ENCODE measurements at regions not wholly inside any gene's neighbourhood (a gene's known extent, or its start where the extent isn't known, plus 50 kb on each side); places are given as distances from the start of the nearest gene placed in this dataset.

DNA sequence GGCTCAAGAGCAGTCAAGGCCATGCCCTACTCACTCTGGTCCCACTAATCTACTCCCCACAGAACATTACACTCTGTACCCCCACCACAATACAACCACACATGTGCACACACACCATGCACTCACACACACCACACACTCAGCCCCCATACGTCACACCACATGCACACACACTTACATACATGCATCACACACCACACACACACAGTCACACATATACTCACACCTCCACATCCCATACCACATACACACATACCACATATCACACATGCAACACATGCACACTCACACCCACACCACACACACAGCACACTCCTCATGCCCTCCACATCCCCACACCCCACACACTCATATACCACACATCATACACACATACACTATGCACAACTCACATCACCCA is 67.6 kb downstream of the RASL11A start:
- no peak overlapping the region for H3K27ac ChIP-seq (ENCODE audit: low read depth, low read length)
- ChIA-PET POLR2A (no interaction called here), CTCF (interaction anchor here (1.0 to 2.8 kb wide), 8 partner anchors 10 to 392 kb away, joined by 3 to 38 read pairs (median 4); no protein-coding TSS in a partner anchor)
- no peak overlapping the region for H3K4me3 ChIP-seq (ENCODE audit: low read depth, low read length)
- no peaks in the 10 kb centered on the region for H3K9me3 ChIP-seq (ENCODE audit: control insufficient read depth, insufficient read depth, low read length)
- TF ChIP-seq, protein P1, sequence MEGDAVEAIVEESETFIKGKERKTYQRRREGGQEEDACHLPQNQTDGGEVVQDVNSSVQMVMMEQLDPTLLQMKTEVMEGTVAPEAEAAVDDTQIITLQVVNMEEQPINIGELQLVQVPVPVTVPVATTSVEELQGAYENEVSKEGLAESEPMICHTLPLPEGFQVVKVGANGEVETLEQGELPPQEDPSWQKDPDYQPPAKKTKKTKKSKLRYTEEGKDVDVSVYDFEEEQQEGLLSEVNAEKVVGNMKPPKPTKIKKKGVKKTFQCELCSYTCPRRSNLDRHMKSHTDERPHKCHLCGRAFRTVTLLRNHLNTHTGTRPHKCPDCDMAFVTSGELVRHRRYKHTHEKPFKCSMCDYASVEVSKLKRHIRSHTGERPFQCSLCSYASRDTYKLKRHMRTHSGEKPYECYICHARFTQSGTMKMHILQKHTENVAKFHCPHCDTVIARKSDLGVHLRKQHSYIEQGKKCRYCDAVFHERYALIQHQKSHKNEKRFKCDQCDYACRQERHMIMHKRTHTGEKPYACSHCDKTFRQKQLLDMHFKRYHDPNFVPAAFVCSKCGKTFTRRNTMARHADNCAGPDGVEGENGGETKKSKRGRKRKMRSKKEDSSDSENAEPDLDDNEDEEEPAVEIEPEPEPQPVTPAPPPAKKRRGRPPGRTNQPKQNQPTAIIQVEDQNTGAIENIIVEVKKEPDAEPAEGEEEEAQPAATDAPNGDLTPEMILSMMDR (IDR thresholded peaks at IDR 0.05; ENCODE audit: low read depth, low read length): no peak
- no peak for DNase-seq (ENCODE audit: low read depth, low spot score)
- peaks cover 2% of the 10 kb centered on the region for H3K27me3 ChIP-seq (ENCODE audit: control insufficient read depth, insufficient read depth, low read length)

DNA sequence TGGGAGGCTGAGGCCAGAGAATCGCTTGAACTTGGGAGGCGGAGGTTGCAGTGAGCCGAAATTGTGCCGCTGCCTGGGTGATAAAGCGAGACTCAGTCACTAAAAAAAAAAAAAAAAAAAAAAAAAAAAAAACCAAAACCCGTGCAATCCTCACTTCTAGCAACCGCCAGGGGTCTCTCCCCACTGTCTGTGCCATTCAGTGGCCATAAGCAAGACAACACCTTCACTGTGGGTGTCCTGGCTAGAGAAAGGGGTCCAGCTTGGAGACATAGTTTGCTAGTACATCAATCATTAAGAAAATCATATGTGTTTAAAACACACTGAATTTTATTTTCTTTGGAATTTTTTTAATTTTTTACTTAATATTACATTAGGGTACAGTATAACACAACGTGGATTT is 68.2 kb downstream of the RASL11A start:
- Histone ChIP-seq H3K9me3 (ENCODE audit: control insufficient read depth, insufficient read depth, low read length) (no peaks in the 10 kb centered on the region), H3K27me3 (ENCODE audit: control insufficient read depth, insufficient read depth, low read length) (peaks cover 2% of the 10 kb centered on the region), H3K4me3 (ENCODE audit: low read depth, low read length) (no peak overlapping the region), H3K27ac (ENCODE audit: low read depth, low read length) (no peak overlapping the region)
- TF ChIP-seq, protein P1 (IDR thresholded peaks at IDR 0.05; ENCODE audit: low read depth, low read length): peak; percentile 61
- no peak for DNase-seq (ENCODE audit: low read depth, low spot score)
- CTCF ChIA-PET: interaction anchor here (0.6 to 2.8 kb wide), 28 partner anchors 10 to 659 kb away, joined by 3 to 38 read pairs (median 4); no protein-coding TSS in a partner anchor
- POLR2A ChIA-PET: interaction anchor here (0.6 kb wide), 1 partner anchor 67 kb away, joined by 3 read pairs; no protein-coding TSS in a partner anchor

DNA sequence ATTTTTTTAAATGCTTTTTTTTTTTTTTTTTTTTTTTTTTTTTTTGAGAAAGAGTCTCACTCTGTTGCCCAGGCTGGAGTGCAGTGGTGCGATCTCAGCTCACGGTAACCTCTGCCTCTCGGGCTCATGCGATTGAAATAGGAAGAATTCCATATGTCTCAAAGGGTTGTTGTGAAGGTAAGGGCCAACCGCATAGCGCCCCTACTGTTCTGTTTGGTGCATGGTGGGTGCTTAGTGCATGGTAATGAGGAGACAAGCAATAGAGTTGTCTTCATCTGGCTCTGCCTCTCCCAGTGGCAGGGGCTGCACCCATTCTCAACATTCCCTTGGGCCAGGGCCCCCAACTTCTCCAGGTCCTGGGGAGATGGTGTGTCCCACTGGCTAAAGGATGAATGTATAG is 68.7 kb downstream of the RASL11A start:
- Histone ChIP-seq H3K9me3 (ENCODE audit: control insufficient read depth, insufficient read depth, low read length) (no peaks in the 10 kb centered on the region), H3K4me3 (ENCODE audit: low read depth, low read length) (no peak overlapping the region), H3K27me3 (ENCODE audit: control insufficient read depth, insufficient read depth, low read length) (peaks cover 2% of the 10 kb centered on the region), H3K27ac (ENCODE audit: low read depth, low read length) (no peak overlapping the region)
- ChIA-PET CTCF (interaction anchor here (0.6 to 2.8 kb wide), 31 partner anchors 9 to 659 kb away, joined by 3 to 38 read pairs (median 3); no protein-coding TSS in a partner anchor), POLR2A (interaction anchor here (0.6 kb wide), 1 partner anchor 68 kb away, joined by 3 read pairs; no protein-coding TSS in a partner anchor)
- TF ChIP-seq, protein P1 (IDR thresholded peaks at IDR 0.05; ENCODE audit: low read depth, low read length): peak; percentile 67
- no peak for DNase-seq (ENCODE audit: low read depth, low spot score)

DNA sequence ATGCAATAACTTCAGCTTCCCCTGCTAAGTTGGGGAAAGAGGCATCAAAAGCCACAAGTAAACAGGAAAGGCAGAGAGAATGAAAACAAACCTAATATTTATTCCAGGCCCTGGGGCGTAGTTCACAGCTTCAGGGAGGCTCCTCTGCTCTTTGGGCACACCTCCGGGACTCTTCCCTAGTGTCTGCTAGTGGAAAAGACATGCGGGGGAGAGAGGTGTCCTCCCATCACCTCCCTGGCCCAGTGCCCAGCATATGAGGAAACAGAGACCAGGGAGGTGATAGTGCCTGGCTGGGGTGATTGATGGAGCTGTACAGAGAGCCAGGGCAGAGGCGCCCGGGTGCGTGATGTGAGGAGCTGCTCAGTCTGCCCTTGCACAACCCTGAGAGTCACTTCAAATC is 71.0 kb downstream of the RASL11A start:
- TF ChIP-seq, protein P1 (IDR thresholded peaks at IDR 0.05; ENCODE audit: low read depth, low read length): no peak
- Histone ChIP-seq H3K27me3 (ENCODE audit: control insufficient read depth, insufficient read depth, low read length) (peaks cover 5% of the 10 kb centered on the region), H3K4me3 (ENCODE audit: low read depth, low read length) (no peak overlapping the region), H3K27ac (ENCODE audit: low read depth, low read length) (no peak overlapping the region), H3K9me3 (ENCODE audit: control insufficient read depth, insufficient read depth, low read length) (no peaks in the 10 kb centered on the region)
- ChIA-PET CTCF (interaction anchor here (1.1 to 3.8 kb wide), 6 partner anchors 9 to 356 kb away, joined by 3 to 23 read pairs (median 8); no protein-coding TSS in a partner anchor), POLR2A (interaction anchor here (0.7 to 0.9 kb wide), 2 partner anchors 11 to 71 kb away, joined by 3 to 4 read pairs; partner anchors contain the start of gene RASL11A)
- DNase-seq (ENCODE audit: low read depth, low spot score): no peak

DNA sequence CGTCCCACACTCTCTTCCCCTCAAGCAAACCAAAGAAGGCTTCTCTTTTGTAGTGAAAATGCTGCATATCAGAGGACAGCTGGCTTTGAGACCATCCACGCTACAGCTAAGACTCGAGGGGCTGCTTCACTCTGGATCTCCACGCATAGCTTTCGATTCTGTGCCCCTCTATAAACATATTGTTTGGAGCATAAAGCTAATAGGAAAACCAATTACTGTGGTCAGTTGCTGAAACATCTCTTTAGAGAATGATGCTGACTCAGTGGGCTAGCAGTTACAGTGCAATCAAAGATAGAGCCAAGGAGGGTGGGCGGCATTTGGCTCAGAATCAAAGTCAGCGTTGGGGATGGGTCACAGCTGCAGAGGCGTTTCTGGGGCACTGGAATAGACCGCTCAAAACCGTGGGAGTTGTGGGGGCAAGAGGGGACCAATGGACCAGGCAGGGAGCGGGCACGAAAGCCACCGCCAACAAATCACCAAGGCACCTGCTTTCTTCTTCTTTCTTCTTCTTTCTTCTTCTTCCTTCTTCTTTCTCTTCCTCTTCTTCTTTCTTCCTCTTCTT is 76.7 kb downstream of the RASL11A start:
- no peak overlapping the region for H3K27ac ChIP-seq (ENCODE audit: low read depth, low read length)
- CTCF ChIA-PET: interaction anchor here (0.7 to 11.2 kb wide), 4 partner anchors 8 to 361 kb away, joined by 3 to 108 read pairs (median 40); no protein-coding TSS in a partner anchor
- no peak overlapping the region for H3K4me3 ChIP-seq (ENCODE audit: low read depth, low read length)
- no peak for DNase-seq (ENCODE audit: low read depth, low spot score)
- H3K9me3 ChIP-seq (ENCODE audit: control insufficient read depth, insufficient read depth, low read length): no peaks in the 10 kb centered on the region
- POLR2A ChIA-PET: no interaction called here
- TF ChIP-seq, protein P1 (IDR thresholded peaks at IDR 0.05; ENCODE audit: low read depth, low read length): no peak
- H3K27me3 ChIP-seq (ENCODE audit: control insufficient read depth, insufficient read depth, low read length): peaks cover 5% of the 10 kb centered on the region

All from AG04450 (cell line).